ENCODE measurements at regions not wholly inside any gene's neighbourhood (a gene's known extent, or its start where the extent isn't known, plus 50 kb on each side); places are given as distances from the start of the nearest gene placed in this dataset.

GRCh38 chr18:5669585-5669984 lies 125.8 kb upstream of the EPB41L3 start:
- no peak for DNase-seq
- no peak overlapping the region for H3K4me3 ChIP-seq (ENCODE audit: low read length)
- no peaks in the 10 kb centered on the region for H3K79me2 ChIP-seq (ENCODE audit: low read length)
- H2AFZ ChIP-seq (ENCODE audit: low read length) = no peak overlapping the region
- H3F3A ChIP-seq (ENCODE audit: insufficient read depth, low read length) = no peaks in the 10 kb centered on the region
- no peaks in the 10 kb centered on the region for H3K36me3 ChIP-seq (replicated peaks; ENCODE audit: insufficient read depth, low read length)
- no peaks in the 10 kb centered on the region for H4K20me1 ChIP-seq (ENCODE audit: insufficient read depth, low read length)
- no peaks in the 10 kb centered on the region for H3K9me3 ChIP-seq (replicated peaks; ENCODE audit: insufficient read depth, low read length)
- H3K9ac ChIP-seq (ENCODE audit: low read length) = no peak overlapping the region
- no peaks in the 10 kb centered on the region for H3K4me1 ChIP-seq (ENCODE audit: low read length)
- no peak overlapping the region for H3K27ac ChIP-seq (ENCODE audit: low read length)
- no peaks in the 10 kb centered on the region for H3K27me3 ChIP-seq (replicated peaks; ENCODE audit: insufficient read depth, low read length)
- H3K9me2 ChIP-seq (replicated peaks; ENCODE audit: insufficient read depth, low read length) = no peaks in the 10 kb centered on the region
- H3K4me2 ChIP-seq (ENCODE audit: low read depth, low read length) = no peak overlapping the region
- TF ChIP-seq CTCF (IDR thresholded peaks at IDR 0.05; ENCODE audit: low read length) (no peak), EZH2phosphoT487 (IDR thresholded peaks at IDR 0.05; ENCODE audit: low read length) (no peak)

GRCh38 chr18:5668087-5668715 lies 124.4 kb upstream of the EPB41L3 start:
- Histone ChIP-seq H3F3A (ENCODE audit: insufficient read depth, low read length) (no peaks in the 10 kb centered on the region), H3K4me3 (ENCODE audit: low read length) (no peak overlapping the region), H3K4me1 (ENCODE audit: low read length) (no peaks in the 10 kb centered on the region), H3K36me3 (replicated peaks; ENCODE audit: insufficient read depth, low read length) (no peaks in the 10 kb centered on the region), H4K20me1 (ENCODE audit: insufficient read depth, low read length) (no peaks in the 10 kb centered on the region), H3K9ac (ENCODE audit: low read length) (no peak overlapping the region), H2AFZ (ENCODE audit: low read length) (no peak overlapping the region), H3K4me2 (ENCODE audit: low read depth, low read length) (no peak overlapping the region), H3K27ac (ENCODE audit: low read length) (no peak overlapping the region), H3K9me2 (replicated peaks; ENCODE audit: insufficient read depth, low read length) (no peaks in the 10 kb centered on the region), H3K9me3 (replicated peaks; ENCODE audit: insufficient read depth, low read length) (no peaks in the 10 kb centered on the region), H3K27me3 (replicated peaks; ENCODE audit: insufficient read depth, low read length) (no peaks in the 10 kb centered on the region), H3K79me2 (ENCODE audit: low read length) (no peaks in the 10 kb centered on the region)
- DNase-seq = no peak
- TF ChIP-seq EZH2 (optimal IDR thresholded peaks at IDR 0.05; ENCODE audit: low read depth, low read length) (no peak), CTCF (IDR thresholded peaks at IDR 0.05; ENCODE audit: low read length) (no peak), EZH2phosphoT487 (IDR thresholded peaks at IDR 0.05; ENCODE audit: low read length) (no peak)

- Histone ChIP-seq H2AFZ (ENCODE audit: low read length) (no peak overlapping the region), H3K4me3 (ENCODE audit: low read length) (no peak overlapping the region), H3K27ac (ENCODE audit: low read length) (no peak overlapping the region), H4K20me1 (ENCODE audit: insufficient read depth, low read length) (no peaks in the 10 kb centered on the region), H3K9ac (ENCODE audit: low read length) (no peak overlapping the region), H3F3A (ENCODE audit: insufficient read depth, low read length) (no peaks in the 10 kb centered on the region), H3K27me3 (replicated peaks; ENCODE audit: insufficient read depth, low read length) (no peaks in the 10 kb centered on the region), H3K36me3 (replicated peaks; ENCODE audit: insufficient read depth, low read length) (no peaks in the 10 kb centered on the region), H3K9me2 (replicated peaks; ENCODE audit: insufficient read depth, low read length) (no peaks in the 10 kb centered on the region), H3K4me2 (ENCODE audit: low read depth, low read length) (no peak overlapping the region), H3K4me1 (ENCODE audit: low read length) (no peaks in the 10 kb centered on the region), H3K9me3 (replicated peaks; ENCODE audit: insufficient read depth, low read length) (no peaks in the 10 kb centered on the region), H3K79me2 (ENCODE audit: low read length) (no peaks in the 10 kb centered on the region)
- DNase-seq = no peak
- no peak for TF ChIP-seq EZH2phosphoT487 (IDR thresholded peaks at IDR 0.05; ENCODE audit: low read length)
- TF ChIP-seq EZH2 (optimal IDR thresholded peaks at IDR 0.05; ENCODE audit: low read depth, low read length) = no peak
- TF ChIP-seq CTCF (IDR thresholded peaks at IDR 0.05; ENCODE audit: low read length) = no peak
Observed at GRCh38 chr18:5667356-5667755, 123.6 kb upstream of the EPB41L3 start.
